ENCODE measurements at regions not wholly inside any gene's neighbourhood (a gene's known extent, or its start where the extent isn't known, plus 50 kb on each side); places are given as distances from the start of the nearest gene placed in this dataset.

- no peak for TF ChIP-seq POLR2A (IDR thresholded peaks at IDR 0.05)
- TF ChIP-seq, protein P1, sequence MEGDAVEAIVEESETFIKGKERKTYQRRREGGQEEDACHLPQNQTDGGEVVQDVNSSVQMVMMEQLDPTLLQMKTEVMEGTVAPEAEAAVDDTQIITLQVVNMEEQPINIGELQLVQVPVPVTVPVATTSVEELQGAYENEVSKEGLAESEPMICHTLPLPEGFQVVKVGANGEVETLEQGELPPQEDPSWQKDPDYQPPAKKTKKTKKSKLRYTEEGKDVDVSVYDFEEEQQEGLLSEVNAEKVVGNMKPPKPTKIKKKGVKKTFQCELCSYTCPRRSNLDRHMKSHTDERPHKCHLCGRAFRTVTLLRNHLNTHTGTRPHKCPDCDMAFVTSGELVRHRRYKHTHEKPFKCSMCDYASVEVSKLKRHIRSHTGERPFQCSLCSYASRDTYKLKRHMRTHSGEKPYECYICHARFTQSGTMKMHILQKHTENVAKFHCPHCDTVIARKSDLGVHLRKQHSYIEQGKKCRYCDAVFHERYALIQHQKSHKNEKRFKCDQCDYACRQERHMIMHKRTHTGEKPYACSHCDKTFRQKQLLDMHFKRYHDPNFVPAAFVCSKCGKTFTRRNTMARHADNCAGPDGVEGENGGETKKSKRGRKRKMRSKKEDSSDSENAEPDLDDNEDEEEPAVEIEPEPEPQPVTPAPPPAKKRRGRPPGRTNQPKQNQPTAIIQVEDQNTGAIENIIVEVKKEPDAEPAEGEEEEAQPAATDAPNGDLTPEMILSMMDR (IDR thresholded peaks at IDR 0.05): no peak
Measured at GRCh38 chr2:3951131-3951954, 248.0 kb downstream of the DCDC2C start.
